ENCODE measurements at regions not wholly inside any gene's neighbourhood (a gene's known extent, or its start where the extent isn't known, plus 50 kb on each side); places are given as distances from the start of the nearest gene placed in this dataset.

DNA sequence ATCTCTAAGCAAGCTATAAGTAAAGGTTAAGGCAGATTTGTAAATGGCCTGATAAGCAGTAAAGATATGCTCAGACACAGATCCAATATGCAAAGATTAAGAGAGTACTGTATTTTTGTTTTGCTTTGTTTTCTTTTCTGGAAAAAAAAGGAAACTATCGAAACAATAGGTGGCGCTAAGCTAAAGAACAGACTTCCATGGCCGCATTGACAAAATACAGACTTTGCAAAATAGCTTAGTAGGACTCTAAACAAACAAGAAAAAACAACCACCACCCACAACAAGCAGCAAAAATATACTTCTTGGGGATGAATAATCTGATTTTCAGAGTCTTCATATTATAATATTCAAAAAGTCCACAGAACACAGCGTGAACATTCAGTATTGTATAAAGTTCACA lies 758.4 kb upstream of the ROBO1 start:
- TF ChIP-seq, protein P1, sequence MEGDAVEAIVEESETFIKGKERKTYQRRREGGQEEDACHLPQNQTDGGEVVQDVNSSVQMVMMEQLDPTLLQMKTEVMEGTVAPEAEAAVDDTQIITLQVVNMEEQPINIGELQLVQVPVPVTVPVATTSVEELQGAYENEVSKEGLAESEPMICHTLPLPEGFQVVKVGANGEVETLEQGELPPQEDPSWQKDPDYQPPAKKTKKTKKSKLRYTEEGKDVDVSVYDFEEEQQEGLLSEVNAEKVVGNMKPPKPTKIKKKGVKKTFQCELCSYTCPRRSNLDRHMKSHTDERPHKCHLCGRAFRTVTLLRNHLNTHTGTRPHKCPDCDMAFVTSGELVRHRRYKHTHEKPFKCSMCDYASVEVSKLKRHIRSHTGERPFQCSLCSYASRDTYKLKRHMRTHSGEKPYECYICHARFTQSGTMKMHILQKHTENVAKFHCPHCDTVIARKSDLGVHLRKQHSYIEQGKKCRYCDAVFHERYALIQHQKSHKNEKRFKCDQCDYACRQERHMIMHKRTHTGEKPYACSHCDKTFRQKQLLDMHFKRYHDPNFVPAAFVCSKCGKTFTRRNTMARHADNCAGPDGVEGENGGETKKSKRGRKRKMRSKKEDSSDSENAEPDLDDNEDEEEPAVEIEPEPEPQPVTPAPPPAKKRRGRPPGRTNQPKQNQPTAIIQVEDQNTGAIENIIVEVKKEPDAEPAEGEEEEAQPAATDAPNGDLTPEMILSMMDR (IDR thresholded peaks at IDR 0.05): peak; percentile 51
- TF ChIP-seq ZFX (IDR thresholded peaks at IDR 0.05; ENCODE audit: borderline replicate concordance): no peak

Measured in 22Rv1 (cell line).